Mesendoderm (in vitro differentiated cells): ENCODE measurements at regions not wholly inside any gene's neighbourhood (a gene's known extent, or its start where the extent isn't known, plus 50 kb on each side); places are given as distances from the start of the nearest gene placed in this dataset.
A peak's percentile ranks its signal among the peaks of the same experiment; 100 is the strongest.

Experiments used
- DNase-seq: peaks from one replicate; pipeline ENCODE4 v3.0.0; 2013
- H2AK5ac ChIP-seq: 2 replicates; pipeline ENCODE4 v1.6.1; 2013; ENCODE audit warnings: low read length, inconsistent platforms
- H2BK120ac ChIP-seq: 2 replicates; pipeline ENCODE4 v1.6.1; 2013; ENCODE audit warnings: low read depth, mild to moderate bottlenecking, low read length, moderate library complexity, mixed read lengths
- H2BK15ac ChIP-seq: replicated peaks from 2 replicates; pipeline ENCODE4 v1.6.1; 2013; ENCODE audit warnings: low read depth, mild to moderate bottlenecking, moderate library complexity
- H2BK5ac ChIP-seq: 2 replicates; pipeline ENCODE4 v1.6.1; 2013; ENCODE audit warnings: low read length, inconsistent platforms
- H3K18ac ChIP-seq: 2 replicates; pipeline ENCODE4 v1.6.1; 2013; ENCODE audit warnings: mild to moderate bottlenecking, low read length, mixed read lengths
- H3K23ac ChIP-seq: one replicate; pipeline ENCODE4 v1.6.1; 2013; ENCODE audit warnings: low read length
- H3K27ac ChIP-seq: 2 replicates; pipeline ENCODE4 v1.5.1; 2013; ENCODE audit warnings: low read depth, mild to moderate bottlenecking, inconsistent platforms, low read length, moderate library complexity
- H3K27me3 ChIP-seq: 2 replicates; pipeline ENCODE4 v1.6.1; 2013; ENCODE audit warnings: low read length, control low read depth, mild to moderate bottlenecking, inconsistent platforms; ENCODE audit not compliant: insufficient read depth, poor library complexity
- H3K36me3 ChIP-seq: 2 replicates; pipeline ENCODE4 v1.6.1; 2013; ENCODE audit warnings: low read length, inconsistent platforms; ENCODE audit not compliant: control insufficient read depth, insufficient read depth
- H3K4ac ChIP-seq: one replicate; pipeline ENCODE4 v1.6.1; 2013; ENCODE audit warnings: low read depth, mild to moderate bottlenecking, low read length, moderate library complexity
- H3K4me1 ChIP-seq: 2 replicates; pipeline ENCODE4 v1.6.1; 2013; ENCODE audit warnings: low read depth, low read length, inconsistent platforms; ENCODE audit not compliant: control insufficient read depth
- H3K4me2 ChIP-seq: 2 replicates; pipeline ENCODE4 v1.6.1; 2013; ENCODE audit warnings: low read length
- H3K4me3 ChIP-seq: 2 replicates; pipeline ENCODE4 v1.5.1; 2013; ENCODE audit warnings: mild to moderate bottlenecking, low read length
- H3K56ac ChIP-seq: one replicate; pipeline ENCODE4 v1.6.1; 2013; ENCODE audit warnings: low read length
- H3K79me1 ChIP-seq: 2 replicates; pipeline ENCODE4 v1.6.1; 2013; ENCODE audit warnings: low read length, inconsistent platforms
- H3K79me2 ChIP-seq: 2 replicates; pipeline ENCODE4 v1.6.1; 2013; ENCODE audit warnings: mild to moderate bottlenecking, low read length; ENCODE audit not compliant: control insufficient read depth, insufficient read depth
- H3K9ac ChIP-seq: 2 replicates; pipeline ENCODE4 v1.6.1; 2013; ENCODE audit warnings: low read length, inconsistent platforms
- H4K5ac ChIP-seq: one replicate; pipeline ENCODE4 v1.6.1; 2013; ENCODE audit warnings: low read length
- H4K8ac ChIP-seq: one replicate; pipeline ENCODE4 v1.6.1; 2013; ENCODE audit warnings: low read depth, mild to moderate bottlenecking, control low read depth, low read length, moderate library complexity
- WGBS: extraction: QIAGEN DNeasy Blood & Tissue Kit; methylation state at CpG from one replicate; pipeline ENCODE4 v1.1.7; 2013; ENCODE audit warnings: low lambda C conversion rate, missing lambda C conversion rate; ENCODE audit not compliant: insufficient coverage; ENCODE audit errors: extremely low coverage; 5-methylcytosine and 5-hydroxymethylcytosine counted together

DNA sequence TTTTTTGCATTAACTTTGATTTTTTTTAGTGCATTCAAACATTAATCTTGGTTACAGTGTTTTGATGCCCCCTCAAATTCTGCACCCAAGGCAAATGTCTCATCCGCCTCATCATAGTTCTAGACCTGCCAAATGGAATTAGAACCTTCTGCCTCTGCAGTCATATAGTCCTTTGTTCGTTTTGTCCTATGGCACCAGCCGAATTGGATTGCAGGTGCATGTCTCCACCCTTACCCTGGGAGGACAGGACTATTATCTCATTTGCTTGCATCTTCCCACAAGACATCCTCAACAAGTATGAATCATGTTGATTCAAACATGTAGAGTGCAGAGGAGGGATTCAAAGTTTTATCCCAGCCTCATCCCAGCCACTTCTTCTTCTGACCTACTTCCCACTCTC, 579.1 kb downstream of the VRK1 start:
- H2AK5ac ChIP-seq, result no peak overlapping the region
- no peak overlapping the region for H2BK15ac ChIP-seq
- no peak overlapping the region for H3K18ac ChIP-seq
- no peak overlapping the region for H3K9ac ChIP-seq
- H3K4me2 ChIP-seq, result no peak overlapping the region
- no peaks in the 10 kb centered on the region for H3K79me1 ChIP-seq
- H4K8ac ChIP-seq, result no peak overlapping the region
- no CpG with 5 or more reads among the region's 3 CpGs for WGBS
- H3K4me1 ChIP-seq, result peaks cover 3% of the 10 kb centered on the region
- H3K79me2 ChIP-seq, result no peaks in the 10 kb centered on the region
- H2BK120ac ChIP-seq, result no peak overlapping the region
- H3K36me3 ChIP-seq, result no peaks in the 10 kb centered on the region
- no peak overlapping the region for H3K27ac ChIP-seq
- no peak overlapping the region for H3K4me3 ChIP-seq
- no peak overlapping the region for H3K23ac ChIP-seq
- H3K27me3 ChIP-seq, result no peaks in the 10 kb centered on the region
- H2BK5ac ChIP-seq, result no peak overlapping the region
- no peak for DNase-seq
- H4K5ac ChIP-seq, result no peak overlapping the region
- H3K56ac ChIP-seq, result no peak overlapping the region
- H3K4ac ChIP-seq, result no peak overlapping the region

DNA sequence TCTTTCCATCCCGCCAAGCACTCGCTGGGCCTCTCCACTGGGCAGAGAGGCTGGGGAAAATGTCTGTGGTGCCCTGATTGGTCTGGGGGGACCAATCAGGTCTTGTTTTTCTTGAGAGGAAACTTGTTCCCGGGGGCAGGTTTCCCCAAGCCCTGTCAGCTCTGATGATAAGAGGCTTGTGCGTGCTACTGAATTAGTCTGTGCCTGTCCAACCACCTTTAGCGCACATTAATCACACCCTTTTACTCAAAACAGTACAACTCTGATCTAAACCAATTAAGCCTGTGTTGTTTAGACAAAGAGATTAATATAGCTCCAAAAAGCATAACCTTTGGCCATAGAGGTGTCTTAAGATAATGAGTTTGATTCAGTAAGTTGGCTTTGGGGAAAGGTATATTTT, 580.4 kb downstream of the VRK1 start:
- no peak overlapping the region for H3K23ac ChIP-seq
- H3K4me3 ChIP-seq, result no peak overlapping the region
- H3K4ac ChIP-seq, result no peak overlapping the region
- H4K8ac ChIP-seq, result no peak overlapping the region
- H2BK15ac ChIP-seq, result no peak overlapping the region
- peak; percentile 6 for DNase-seq
- no peak overlapping the region for H3K56ac ChIP-seq
- no peak overlapping the region for H2BK120ac ChIP-seq
- no peak overlapping the region for H3K9ac ChIP-seq
- H3K4me2 ChIP-seq, result no peak overlapping the region
- H3K27me3 ChIP-seq, result no peaks in the 10 kb centered on the region
- no peak overlapping the region for H2BK5ac ChIP-seq
- H3K79me1 ChIP-seq, result no peaks in the 10 kb centered on the region
- H2AK5ac ChIP-seq, result no peak overlapping the region
- H3K18ac ChIP-seq, result no peak overlapping the region
- WGBS, result no CpG with 5 or more reads among the region's 5 CpGs
- H3K36me3 ChIP-seq, result no peaks in the 10 kb centered on the region
- H4K5ac ChIP-seq, result no peak overlapping the region
- H3K27ac ChIP-seq, result no peak overlapping the region
- H3K4me1 ChIP-seq, result peaks cover 5% of the 10 kb centered on the region
- H3K79me2 ChIP-seq, result no peaks in the 10 kb centered on the region

DNA sequence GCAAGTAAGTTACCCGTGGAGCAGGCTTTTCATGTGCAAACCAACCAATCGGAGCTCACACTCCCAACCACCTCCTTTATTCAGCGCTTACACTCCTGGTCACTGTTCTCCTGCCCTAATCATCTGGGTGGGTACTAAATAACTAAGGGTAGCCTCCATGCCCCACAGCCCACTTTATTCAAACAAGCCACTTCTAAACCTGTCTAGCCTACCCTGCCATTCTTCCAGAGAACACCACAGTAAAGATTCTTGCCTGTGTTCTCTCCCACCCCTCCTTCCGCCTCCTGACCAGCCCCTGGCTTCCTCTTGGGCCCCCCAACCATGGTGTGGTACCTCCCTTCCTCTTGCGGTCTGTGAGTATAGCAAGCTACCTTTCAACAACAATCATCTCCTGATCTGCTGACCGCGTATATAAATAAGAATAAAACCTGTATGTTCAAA, 581.9 kb downstream of the VRK1 start:
- no peak overlapping the region for H3K56ac ChIP-seq
- no peak overlapping the region for H4K5ac ChIP-seq
- WGBS, result no CpG with 5 or more reads among the region's 7 CpGs
- no peak overlapping the region for H2BK15ac ChIP-seq
- no peak overlapping the region for H3K4ac ChIP-seq
- H2BK120ac ChIP-seq, result no peak overlapping the region
- no peak overlapping the region for H2AK5ac ChIP-seq
- no peak overlapping the region for H3K18ac ChIP-seq
- no peak overlapping the region for H3K9ac ChIP-seq
- H3K27me3 ChIP-seq, result no peaks in the 10 kb centered on the region
- H3K4me2 ChIP-seq, result no peak overlapping the region
- no peaks in the 10 kb centered on the region for H3K36me3 ChIP-seq
- H3K79me2 ChIP-seq, result no peaks in the 10 kb centered on the region
- no peak overlapping the region for H3K23ac ChIP-seq
- no peak overlapping the region for H4K8ac ChIP-seq
- H2BK5ac ChIP-seq, result no peak overlapping the region
- no peak overlapping the region for H3K27ac ChIP-seq
- DNase-seq, result peak; percentile 42
- no peaks in the 10 kb centered on the region for H3K79me1 ChIP-seq
- H3K4me3 ChIP-seq, result no peak overlapping the region
- peaks cover 5% of the 10 kb centered on the region for H3K4me1 ChIP-seq

DNA sequence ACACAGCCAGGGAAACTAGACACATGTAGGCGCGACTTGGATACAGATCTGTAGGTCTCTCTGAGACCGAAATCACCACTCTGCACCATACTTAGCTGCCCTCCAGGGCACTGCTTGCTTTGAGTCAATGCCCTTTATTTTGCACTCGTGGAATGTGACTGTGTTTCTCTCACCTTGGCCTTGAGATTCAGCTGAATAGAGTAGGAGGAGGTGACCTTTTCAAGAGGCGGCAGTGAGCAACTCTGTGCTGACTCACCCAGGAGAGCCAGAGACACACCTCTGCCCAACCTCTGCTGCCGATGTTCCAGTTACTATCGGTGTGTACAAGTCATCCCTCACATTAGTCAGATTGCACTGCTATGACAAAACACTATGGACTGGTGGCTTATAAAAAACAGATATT, 583.4 kb downstream of the VRK1 start:
- DNase-seq, result peak; percentile 36
- no peak overlapping the region for H3K27ac ChIP-seq

DNA sequence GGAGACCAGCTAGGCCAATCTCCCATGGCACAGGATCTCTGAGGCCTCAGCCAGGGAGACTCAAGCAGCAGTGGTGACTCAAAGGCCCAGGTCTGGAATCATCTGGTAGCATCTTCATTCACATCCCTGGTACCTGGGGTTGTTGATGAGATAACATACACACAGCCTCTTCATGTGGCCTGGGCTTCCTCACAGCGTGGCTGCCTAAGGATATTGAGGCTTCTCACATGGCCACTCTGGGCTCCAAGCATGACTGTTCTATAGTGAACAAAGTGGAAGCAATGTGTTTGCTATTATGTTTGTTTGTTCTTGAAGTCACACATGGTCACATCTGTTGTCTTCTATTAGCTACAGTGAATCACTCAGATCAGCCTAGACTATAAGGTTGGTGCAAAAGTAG, 584.1 kb downstream of the VRK1 start:
- no peak overlapping the region for H3K27ac ChIP-seq
- no peaks in the 10 kb centered on the region for H3K36me3 ChIP-seq
- H2BK120ac ChIP-seq, result no peak overlapping the region
- WGBS, result no CpG with 5 or more reads among the region's 1 CpG
- no peak overlapping the region for H3K56ac ChIP-seq
- peaks cover 5% of the 10 kb centered on the region for H3K4me1 ChIP-seq
- H4K5ac ChIP-seq, result no peak overlapping the region
- no peak overlapping the region for H3K4ac ChIP-seq
- H3K79me2 ChIP-seq, result no peaks in the 10 kb centered on the region
- no peak overlapping the region for H3K23ac ChIP-seq
- no peak overlapping the region for H2BK5ac ChIP-seq
- H4K8ac ChIP-seq, result no peak overlapping the region
- H3K4me2 ChIP-seq, result no peak overlapping the region
- no peak overlapping the region for H3K9ac ChIP-seq
- no peak overlapping the region for H2AK5ac ChIP-seq
- no peak overlapping the region for H3K18ac ChIP-seq
- no peak overlapping the region for H3K4me3 ChIP-seq
- no peak overlapping the region for H2BK15ac ChIP-seq
- H3K79me1 ChIP-seq, result no peaks in the 10 kb centered on the region
- no peaks in the 10 kb centered on the region for H3K27me3 ChIP-seq
- DNase-seq, result no peak

More for the DNA sequence above, 583.4 kb downstream of the VRK1 start:
- Histone ChIP-seq H2AK5ac (no peak overlapping the region), H3K56ac (no peak overlapping the region), H3K79me1 (no peaks in the 10 kb centered on the region), H3K4me2 (no peak overlapping the region), H2BK15ac (no peak overlapping the region), H3K4ac (no peak overlapping the region), H3K4me3 (no peak overlapping the region), H4K8ac (no peak overlapping the region), H3K79me2 (no peaks in the 10 kb centered on the region), H3K27me3 (no peaks in the 10 kb centered on the region), H4K5ac (no peak overlapping the region), H3K4me1 (peaks cover 5% of the 10 kb centered on the region), H3K23ac (no peak overlapping the region), H2BK5ac (no peak overlapping the region), H3K36me3 (no peaks in the 10 kb centered on the region), H3K9ac (no peak overlapping the region), H2BK120ac (no peak overlapping the region), H3K18ac (no peak overlapping the region)
- no CpG with 5 or more reads among the region's 7 CpGs for WGBS

DNA sequence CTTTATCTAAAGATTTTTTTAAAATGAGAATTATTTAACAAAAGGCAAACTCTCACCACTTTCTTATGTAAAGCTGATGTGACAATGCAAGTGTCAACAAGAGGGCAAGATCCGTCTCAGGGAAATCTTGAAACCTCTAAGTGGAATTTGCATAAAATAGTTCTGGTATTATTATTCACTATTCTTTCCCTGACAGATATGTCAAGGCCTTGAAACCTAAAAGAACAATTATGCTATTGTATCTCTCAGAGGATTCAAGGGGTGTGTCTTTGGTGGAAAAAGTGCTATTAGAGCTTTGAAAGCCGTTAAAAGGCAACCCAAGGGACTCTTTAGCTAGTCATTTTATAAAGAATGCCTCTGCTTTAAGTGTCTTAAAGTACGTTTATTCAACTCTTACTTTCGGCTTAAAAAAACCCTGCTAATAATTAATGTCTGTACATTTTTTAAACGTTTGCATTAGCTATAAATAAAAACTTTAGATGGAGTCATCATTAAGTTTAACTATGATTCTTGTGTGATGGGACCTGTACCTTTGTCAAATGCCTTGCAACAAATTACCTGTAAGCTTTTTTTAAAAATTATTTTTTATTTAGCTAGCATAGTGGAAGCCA, 585.5 kb downstream of the VRK1 start:
- Histone ChIP-seq H4K5ac (no peak overlapping the region), H2BK5ac (no peak overlapping the region), H3K23ac (no peak overlapping the region), H3K9ac (no peak overlapping the region), H4K8ac (no peak overlapping the region), H3K4me1 (peaks cover 5% of the 10 kb centered on the region), H3K79me2 (no peaks in the 10 kb centered on the region), H3K4me3 (no peak overlapping the region), H3K4me2 (no peak overlapping the region), H3K27me3 (no peaks in the 10 kb centered on the region), H2BK120ac (no peak overlapping the region), H2AK5ac (no peak overlapping the region), H3K27ac (no peak overlapping the region), H3K56ac (no peak overlapping the region), H2BK15ac (no peak overlapping the region), H3K79me1 (no peaks in the 10 kb centered on the region), H3K18ac (no peak overlapping the region), H3K36me3 (no peaks in the 10 kb centered on the region), H3K4ac (no peak overlapping the region)
- WGBS, result no CpG with 5 or more reads among the region's 5 CpGs
- no peak for DNase-seq
